DMS79 treated with DMSO at 0.1 percent for 48 hours (cell line): ENCODE measurements at regions not wholly inside any gene's neighbourhood (a gene's known extent, or its start where the extent isn't known, plus 50 kb on each side); places are given as distances from the start of the nearest gene placed in this dataset.
"Not testable (repeated sequence)": the region's sequence is repeated elsewhere in the genome, so short reads cannot be mapped to it uniquely, and the experiment has no call there.

Experiments
- DNase-seq: peaks from one replicate; lab custom pipeline; 2025; lab: John Stamatoyannopoulos, UW

- DNase-seq, result peak; percentile 16
Observed at GRCh38 chr6:137309078-137309762, 90.0 kb upstream of the IFNGR1 start.

DNA sequence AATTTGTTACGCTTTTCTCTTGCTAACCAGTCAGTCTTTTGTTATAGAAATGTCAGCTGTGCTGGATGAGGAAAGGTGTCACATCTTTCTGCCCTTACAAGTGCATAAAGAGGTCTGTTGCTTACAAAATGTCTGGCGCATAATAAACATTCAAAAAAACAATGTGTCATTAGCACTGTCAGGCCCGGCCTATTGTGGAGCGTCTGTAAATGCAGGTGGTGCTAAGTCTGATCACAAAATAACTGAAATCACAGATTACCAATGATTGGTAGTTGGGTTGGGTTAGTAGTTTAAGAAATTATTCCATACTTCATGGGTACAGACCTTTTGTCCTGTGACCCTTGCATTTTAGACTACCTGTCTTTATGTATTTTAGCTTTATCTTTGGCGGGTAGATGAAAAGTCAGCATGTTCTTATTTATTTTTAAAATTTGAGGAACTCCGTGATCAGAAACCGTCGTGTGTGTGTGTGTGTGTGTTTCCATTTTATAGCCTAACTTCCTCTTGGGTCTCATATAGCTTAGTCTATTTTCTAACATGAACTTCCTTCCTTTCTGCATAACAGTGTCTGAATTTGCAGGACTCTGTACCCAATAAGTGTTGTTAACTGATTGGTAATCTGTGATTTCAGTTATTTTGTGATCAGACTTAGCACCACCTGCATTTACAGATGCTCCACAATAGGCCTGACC lies 88.1 kb upstream of the IFNGR1 start:
- no peak for DNase-seq

DNA sequence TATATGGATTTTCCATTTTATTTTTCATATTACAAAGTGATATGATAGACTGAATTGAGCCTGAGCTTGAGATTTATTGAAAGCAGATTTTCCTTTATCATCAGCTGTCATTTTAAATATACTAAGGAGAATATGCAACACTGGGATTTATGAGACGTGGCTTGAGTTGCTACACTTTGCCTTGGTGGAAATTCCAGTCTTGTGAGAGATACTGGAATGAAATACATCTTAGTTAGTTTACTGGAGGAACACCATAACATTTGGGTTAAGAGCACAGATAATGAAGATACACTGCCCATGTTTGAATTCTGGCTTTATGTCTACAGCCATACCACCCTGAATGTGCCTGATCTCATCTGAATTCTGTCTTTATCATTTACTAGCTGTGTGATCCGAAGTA lies 86.5 kb upstream of the IFNGR1 start:
- no peak for DNase-seq

DNA sequence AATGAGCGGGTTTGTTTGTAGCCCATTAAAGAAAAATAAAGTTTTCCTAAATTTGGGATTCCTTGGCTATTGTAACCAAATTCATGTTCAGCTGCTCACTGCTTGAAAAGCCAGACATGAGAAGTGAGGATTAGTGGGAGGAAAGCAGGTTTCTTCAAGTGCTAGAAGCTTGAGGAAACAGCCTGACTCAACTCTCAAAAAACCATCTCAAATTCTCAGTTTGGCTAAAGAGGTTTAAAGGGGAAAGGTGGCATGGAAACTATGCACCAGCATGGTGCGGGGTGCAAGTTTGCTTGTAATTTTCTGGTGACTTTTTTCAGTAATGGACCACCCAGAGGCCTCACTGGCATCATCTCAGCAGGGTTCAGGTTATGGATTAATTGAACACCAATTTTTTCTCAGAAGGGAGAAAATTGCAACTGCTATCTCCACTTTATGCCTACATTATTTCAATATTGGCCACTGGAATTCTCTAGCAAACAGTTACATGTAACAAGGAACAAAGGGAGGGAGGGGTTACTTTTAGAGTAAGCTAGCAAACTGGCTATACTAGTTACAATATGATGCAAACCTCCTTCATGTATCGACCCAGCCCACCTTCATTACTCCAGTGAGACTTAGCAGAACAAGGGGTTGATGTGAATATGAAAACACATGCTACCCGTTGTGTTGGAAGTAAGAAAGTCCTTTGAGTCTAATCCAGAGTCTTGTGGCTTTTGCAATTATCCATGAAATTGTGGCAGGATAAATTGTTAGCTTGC lies 85.0 kb upstream of the IFNGR1 start:
- no peak for DNase-seq

DNA sequence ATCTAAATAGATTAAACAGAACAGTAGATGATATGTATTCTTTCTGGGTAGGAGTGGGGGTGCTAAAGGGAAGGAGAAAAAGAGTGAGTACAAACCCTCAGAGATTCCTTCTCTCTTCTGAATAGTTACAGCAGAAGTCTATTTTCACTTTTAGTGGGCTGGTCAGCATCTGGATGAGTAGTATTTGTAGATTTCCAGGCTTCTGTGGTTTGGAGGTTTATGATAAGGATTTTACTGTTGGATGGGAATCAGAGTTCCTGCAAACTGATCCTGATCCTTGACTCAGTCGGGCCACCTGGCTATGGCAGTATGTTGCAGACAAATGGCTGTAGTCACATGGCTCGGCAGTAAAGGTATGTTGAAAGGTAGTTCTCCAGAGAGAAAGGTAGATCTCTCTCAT lies 84.3 kb upstream of the IFNGR1 start:
- no peak for DNase-seq

GRCh38 chr6:137299681-137300080 lies 80.5 kb upstream of the IFNGR1 start:
- no peak for DNase-seq

DNA sequence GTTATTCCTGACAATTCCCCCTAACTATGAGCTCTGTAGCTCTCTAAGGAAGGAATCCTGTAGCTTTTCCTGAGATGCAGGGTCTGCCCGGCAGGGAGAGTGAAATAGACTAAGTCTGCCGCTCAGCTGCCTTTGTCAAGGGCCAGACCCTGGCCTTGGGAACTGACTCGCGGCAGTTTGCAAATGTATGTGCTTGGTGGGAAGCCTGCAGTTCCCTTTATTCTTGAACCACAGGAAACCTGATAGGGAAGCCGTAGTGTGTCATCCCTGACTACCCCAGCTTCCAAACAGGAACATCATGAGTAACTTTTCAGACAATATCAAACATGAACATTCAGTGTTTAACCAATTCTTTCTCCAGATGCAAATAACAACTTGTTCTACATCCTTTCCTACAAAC lies 78.7 kb upstream of the IFNGR1 start:
- DNase-seq, result no peak

- DNase-seq, result not testable (repeated sequence)
Observed at GRCh38 chr6:137292326-137292725, 73.1 kb upstream of the IFNGR1 start.

- DNase-seq, result no peak
Observed at GRCh38 chr6:137291441-137291840, 72.3 kb upstream of the IFNGR1 start.

- DNase-seq, result no peak
Observed at GRCh38 chr6:137290601-137291261, 71.5 kb upstream of the IFNGR1 start.

DNA sequence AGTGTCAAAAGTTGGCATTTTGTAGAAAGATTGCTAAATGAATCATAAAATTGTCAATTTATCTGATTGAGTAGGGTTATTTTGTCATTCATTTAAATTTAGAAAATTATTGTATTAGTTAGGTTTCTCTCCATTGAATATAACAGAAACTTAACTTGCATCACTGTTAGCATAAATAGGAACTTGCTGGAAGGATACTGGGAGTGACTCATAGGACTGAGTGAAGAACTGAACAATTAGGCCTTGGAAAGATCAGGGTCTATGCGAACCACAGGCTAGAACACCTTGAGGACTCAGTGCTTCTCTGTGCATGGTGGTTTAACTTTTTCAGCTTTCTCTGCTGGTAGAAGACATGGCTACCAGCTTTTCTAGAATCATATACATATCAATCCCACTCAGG lies 67.7 kb upstream of the IFNGR1 start:
- DNase-seq, result no peak

DNA sequence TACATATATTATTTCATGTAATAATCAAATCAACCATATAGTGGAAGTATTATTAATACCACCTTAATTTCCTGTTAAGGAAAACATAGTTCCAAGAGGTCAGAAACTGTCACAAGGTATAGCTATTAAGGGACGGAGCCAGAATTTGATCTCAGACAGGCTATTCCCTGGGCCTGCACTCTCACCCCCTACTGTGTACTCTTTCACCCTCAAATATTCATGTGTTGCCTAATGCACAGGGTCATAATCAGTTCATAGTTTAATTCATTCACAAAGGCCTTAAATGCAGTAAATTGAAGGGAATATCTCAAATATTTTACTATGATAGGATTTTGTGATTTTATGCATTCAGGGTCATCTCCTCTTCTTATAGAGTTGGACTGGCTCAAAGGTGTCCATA lies 67.2 kb upstream of the IFNGR1 start:
- DNase-seq, result no peak

DNA sequence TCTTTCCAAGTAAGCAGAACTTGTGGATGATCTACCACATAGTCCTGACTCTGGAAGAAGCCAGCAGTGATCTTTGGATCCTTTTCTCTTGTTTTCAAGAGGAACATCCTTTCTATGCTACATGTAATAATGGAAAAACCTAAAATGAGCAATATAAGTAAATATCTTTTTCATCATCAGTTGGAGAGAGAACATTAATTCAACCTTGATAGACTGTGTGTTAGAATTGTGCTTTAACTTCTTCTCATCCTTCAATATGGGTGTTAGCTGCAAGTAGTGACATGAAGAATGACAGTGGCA lies 65.6 kb upstream of the IFNGR1 start:
- no peak for DNase-seq

DNA sequence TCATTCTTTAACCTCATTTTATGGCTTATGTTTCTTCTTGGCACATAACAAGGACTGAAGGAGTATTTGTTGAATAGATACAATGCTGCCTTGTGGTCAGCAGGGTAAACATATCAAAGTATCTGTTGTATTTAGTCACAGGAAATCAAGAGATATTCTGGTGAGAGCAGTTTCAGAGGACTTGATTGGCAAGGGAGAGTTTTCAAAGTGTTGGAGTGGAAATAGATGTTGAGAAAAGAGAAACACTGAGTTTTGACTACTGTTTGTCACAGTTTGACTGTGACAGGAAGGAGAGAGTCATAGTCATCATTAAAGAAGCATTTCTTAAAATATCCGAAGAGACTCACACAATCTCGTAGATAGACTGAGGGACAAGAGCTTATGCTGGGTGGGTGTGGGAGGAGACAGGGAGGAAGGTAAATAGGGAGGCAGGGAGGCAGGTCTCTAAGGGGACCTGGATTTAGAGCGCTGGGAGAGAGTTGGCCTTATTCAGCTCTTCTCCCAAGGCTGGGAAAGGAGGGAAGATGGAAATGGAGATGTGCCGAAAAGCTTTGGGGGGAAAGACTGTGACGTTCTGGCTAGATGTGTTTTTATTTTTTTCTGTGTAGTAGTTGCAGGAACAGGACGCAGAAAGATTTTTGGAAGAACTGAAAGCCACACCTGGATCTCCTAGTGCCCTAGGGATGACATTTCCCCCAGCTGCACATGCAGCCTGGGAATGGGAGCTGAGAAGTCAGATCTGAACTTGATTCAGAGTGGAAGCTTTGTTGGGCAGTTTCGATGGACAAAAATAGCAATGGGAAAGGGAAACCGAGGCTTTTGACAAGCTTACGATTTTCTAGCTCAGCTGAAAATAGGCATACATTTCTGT lies 65.0 kb upstream of the IFNGR1 start:
- no peak for DNase-seq

GRCh38 chr6:137283080-137283479 lies 63.9 kb upstream of the IFNGR1 start:
- no peak for DNase-seq

- no peak for DNase-seq
Observed at GRCh38 chr6:137282254-137282653, 63.1 kb upstream of the IFNGR1 start.

- DNase-seq, result not testable (repeated sequence)
Observed at GRCh38 chr6:137279279-137279678, 60.1 kb upstream of the IFNGR1 start.

- no peak for DNase-seq
Observed at GRCh38 chr6:137277971-137278637, 58.9 kb upstream of the IFNGR1 start.

- DNase-seq, result no peak
Observed at GRCh38 chr6:137272403-137272802, 53.2 kb upstream of the IFNGR1 start.

GRCh38 chr6:137271245-137272183 lies 52.3 kb upstream of the IFNGR1 start:
- peak; percentile 4 for DNase-seq
